ENCODE measurements at regions not wholly inside any gene's neighbourhood (a gene's known extent, or its start where the extent isn't known, plus 50 kb on each side); places are given as distances from the start of the nearest gene placed in this dataset.

DNA sequence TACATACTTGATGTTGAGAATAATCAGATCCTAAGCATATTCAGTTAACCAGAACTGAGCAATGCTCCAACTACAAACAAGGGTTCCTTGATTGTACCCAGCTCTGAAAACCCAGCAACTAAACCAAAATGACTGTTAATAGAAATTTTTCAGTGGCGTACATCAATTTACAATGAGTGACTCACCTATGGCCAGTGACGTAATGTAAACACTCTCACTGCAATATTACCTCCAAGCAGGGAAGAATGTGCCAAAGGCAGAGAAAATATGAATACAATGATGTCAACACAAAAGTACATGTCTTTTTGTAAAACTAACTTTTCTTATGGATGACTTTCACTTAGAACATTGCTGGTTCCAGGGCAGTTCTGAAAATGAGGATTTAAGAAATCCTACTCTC lies 611.3 kb downstream of the EDEM1 start:
- DNase-seq (ENCODE audit: low read depth in 1 of 2, low spot score in 1 of 2) = no peak

DNA sequence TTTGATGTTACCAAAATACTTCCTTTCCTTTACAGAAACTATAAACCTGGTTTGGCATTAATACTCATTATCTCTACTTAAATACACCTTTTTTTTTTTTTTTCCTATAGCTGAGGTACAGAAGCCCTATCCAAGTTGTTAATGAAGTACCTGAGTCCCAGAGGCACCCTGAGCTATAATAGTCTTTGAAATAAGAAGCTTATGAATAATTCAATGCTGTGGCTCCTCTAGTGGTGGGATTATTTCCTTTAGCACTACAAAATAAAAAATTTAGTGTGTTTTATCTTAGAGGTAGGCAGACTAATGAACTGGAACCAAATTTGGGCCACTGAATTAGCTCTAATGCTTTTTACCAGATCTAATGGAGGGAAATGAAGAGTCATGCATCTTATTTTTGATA lies 611.9 kb downstream of the EDEM1 start:
- DNase-seq (ENCODE audit: low read depth in 1 of 2, low spot score in 1 of 2) = no peak

DNA sequence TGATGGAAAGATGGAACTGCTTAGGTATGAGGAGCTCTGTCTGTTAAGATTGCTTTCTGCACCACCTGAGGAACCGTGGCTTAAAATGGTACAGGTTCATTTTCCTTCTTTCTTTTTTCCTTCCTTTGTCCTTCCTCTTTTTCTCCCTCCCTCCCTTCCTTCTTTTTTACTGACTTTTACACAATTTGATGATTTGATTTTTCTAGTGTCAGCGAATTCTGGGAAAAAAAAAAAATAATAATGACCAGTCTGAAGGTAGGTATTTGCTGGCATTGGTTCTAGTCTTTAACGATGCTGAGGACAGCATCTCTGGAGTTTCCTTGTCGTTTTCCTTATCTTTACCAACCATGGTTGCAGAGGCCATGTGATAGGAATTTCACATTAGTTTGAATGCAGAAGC lies 613.5 kb downstream of the EDEM1 start:
- no peak for DNase-seq (ENCODE audit: low read depth in 1 of 2, low spot score in 1 of 2)

DNA sequence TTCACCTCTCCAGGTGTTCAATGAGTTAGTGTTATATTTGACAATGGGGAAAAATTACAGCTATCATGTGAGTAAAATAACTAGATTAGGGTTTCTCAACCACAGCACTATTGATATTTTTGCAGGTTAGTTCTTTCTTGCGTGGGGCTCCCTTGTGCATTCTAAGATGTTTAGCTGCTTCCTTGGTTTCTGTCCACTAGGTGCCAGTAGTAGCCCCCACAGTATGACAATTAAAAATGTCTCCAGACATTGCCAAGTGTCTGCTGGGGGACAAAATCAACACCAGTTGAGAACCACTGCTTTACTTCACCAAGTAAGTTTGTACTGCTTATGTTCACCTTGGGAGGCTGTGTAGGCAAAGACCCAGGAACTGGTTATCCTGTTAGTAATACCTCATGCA lies 618.7 kb downstream of the EDEM1 start:
- no peak for DNase-seq (ENCODE audit: low read depth in 1 of 2, low spot score in 1 of 2)

DNA sequence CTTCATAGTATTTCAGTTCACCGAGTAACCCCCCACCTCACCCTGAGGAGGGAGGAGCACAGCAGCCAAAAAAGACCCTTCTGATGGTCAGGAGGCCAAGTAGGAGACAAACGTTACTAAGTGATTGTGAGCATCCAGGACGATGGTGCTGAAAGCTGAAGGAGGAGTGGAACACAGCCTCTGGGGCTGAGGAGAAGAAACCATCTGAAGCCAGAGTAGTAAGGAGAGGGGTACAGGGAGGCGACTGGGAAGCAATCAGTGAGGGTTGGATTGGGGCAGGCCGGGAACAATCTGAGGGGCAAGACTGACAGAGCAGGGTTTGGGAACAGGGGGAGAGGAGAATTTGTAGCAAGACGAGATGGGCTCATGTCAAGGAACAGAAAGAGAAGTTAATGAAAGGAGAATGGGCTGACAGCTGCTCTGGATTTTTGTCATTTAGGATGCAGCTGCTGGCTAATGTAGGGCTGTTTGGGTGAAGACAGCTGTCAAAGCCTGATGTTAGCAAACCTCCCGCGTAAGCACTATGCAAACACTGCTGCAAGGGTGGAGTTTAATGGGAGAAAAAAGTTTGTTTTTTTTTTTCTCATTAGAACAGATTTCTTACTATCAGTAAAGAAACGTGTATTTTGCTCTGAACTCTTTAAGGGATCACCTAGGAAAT lies 622.2 kb downstream of the EDEM1 start:
- no peak for DNase-seq (ENCODE audit: low read depth in 1 of 2, low spot score in 1 of 2)

DNA sequence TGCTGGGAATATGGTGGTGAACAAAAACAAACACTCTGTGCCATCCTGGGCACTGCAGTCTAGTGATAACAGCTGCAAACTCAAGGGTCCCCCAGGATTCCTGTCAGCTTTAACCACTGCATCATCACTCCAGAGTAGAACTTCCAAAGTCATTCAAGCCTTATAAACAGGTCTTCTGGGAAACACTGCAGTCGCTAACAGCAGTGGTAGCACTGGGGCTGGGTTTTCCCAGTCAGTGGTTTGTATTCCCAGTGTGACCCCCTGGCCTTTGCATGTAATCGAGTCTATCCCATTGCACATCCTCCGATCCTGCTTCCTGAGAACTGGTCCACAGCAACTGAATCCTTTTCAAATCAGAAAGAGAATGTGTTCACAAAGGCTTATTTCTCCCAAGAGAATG lies 623.5 kb downstream of the EDEM1 start:
- no peak for DNase-seq (ENCODE audit: low read depth in 1 of 2, low spot score in 1 of 2)

DNA sequence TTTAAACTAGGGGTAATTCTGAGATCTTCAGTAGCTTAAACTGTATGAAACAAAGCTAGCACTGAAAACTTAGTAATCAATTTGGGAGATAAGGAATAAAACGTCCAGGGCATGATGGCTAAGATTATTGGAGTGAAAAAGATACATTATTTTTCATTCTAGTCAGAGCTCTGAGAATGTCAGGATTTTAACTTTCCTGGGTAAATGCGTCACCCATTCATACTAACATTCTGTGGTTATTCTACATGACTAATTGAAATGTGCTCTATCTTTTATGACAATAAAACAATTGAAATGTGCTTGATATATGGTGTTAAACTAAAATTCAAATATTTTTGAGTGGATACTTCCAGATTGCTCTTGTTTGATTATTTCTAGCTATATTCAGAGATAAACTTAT lies 626.0 kb downstream of the EDEM1 start:
- no peak for DNase-seq (ENCODE audit: low read depth in 1 of 2, low spot score in 1 of 2)

DNA sequence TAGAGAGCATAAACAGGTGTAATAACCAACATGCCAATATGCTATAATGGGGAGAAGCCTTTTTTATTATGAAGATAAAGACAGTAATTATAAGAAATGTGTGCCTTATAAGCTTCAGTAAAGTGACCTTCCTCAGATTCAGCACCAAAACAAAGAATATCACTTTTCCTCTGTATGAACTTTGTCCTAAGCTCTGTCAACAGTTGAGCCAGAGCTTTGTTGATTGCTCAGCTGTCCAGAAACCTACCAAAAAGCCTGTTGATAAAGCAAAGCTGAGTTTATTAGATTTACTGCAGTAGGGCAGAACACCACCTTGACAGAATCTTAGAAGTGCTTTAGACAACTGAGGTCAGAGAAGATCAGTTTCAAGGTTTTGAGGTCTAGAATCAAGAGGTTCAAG lies 635.3 kb downstream of the EDEM1 start:
- no peak for DNase-seq (ENCODE audit: low read depth in 1 of 2, low spot score in 1 of 2)

DNA sequence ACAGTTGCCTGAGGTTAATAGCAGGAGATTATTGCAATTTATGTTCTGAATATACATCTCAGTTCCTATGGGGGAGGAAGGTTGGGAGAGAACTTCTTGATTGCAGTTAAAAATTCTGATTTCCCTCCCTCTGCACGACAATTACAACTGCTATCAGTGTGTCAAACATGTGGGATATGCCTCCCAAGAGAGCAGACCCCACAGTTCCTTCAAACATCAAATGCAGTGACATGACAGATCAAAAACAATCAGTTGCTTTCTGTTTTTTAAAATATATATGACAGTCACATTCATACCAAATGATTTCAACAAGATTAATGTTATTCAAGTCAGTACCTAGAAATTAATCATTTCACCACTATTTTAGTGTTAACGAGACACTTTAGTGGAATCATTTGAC lies 639.0 kb downstream of the EDEM1 start:
- DNase-seq (ENCODE audit: low read depth in 1 of 2, low spot score in 1 of 2) = no peak

DNA sequence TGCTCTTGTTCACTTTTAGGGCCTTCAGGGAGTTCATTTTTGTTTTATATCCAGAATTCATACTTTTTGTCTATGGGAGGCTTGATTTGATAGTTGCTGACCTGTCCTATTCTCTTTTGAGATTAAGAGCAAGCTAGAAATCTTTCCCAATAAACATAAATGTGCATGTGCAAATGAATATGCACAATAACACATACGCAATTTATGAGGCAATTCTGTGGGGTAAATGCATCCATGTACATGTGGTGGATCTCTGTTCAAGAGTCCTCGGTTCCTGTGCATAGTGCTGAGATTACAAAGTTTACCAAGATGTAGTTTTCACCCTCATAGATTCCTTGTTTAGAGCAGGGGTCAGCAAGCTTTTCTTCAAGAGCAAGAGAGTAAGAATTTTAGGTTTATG lies 640.7 kb downstream of the EDEM1 start:
- DNase-seq (ENCODE audit: low read depth in 1 of 2, low spot score in 1 of 2) = no peak

DNA sequence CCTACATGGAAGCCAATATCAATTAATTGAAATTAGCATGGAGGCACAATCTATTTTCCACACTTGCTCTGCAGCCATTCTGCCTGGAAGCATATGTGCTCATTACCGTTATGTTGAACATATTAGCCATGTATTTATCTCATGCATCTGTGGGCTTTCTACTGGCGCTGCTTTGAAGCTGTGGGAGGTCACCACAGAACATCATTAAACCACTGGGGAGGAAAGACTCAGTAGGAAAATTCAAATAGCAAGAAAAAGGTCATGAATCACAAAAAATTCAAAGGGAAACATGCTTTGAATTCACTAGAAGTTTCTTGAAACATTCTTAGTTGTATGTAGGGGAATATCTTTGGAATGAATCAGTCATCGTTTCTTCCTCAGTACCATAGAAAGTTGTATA lies 652.5 kb downstream of the EDEM1 start:
- no peak for DNase-seq (ENCODE audit: low read depth in 1 of 2, low spot score in 1 of 2)

DNA sequence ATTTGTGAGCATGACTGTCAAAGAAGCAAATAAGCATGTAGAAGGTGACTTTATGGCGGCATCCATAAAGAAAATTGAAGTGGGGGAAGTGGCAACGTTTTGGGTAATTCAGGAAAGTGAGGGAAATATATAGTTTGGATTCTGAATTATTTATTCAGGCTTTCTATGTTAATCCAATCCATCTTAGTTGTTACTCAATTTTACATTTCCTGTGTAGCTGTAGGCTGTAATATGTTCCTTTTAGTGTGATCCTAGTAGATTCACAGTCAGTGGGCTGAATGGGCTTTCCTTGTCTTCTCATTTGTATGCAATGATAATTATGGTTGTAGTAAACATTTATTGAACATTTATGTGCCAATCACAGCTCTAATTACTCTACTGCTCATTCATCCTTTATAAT lies 654.1 kb downstream of the EDEM1 start:
- DNase-seq (ENCODE audit: low read depth in 1 of 2, low spot score in 1 of 2) = no peak

DNA sequence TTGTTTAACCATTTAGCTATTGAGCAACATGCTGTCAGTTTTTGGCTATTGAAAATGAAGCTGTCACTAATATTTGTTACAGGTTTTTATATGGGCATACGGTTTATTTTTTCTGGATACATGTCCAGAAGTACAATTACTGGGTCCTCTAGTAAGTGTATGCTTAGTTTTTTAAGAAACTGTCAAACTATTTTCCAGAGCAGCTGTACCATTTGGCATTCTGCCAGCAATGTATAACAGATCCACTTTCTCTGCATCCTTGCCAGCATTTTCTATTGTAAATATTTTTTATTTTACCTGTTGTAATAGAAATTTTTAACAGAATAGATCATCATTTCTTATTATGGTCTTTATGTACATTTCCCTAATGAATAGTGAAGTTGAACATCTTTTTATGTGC lies 658.8 kb downstream of the EDEM1 start:
- DNase-seq (ENCODE audit: low read depth in 1 of 2, low spot score in 1 of 2) = no peak

DNA sequence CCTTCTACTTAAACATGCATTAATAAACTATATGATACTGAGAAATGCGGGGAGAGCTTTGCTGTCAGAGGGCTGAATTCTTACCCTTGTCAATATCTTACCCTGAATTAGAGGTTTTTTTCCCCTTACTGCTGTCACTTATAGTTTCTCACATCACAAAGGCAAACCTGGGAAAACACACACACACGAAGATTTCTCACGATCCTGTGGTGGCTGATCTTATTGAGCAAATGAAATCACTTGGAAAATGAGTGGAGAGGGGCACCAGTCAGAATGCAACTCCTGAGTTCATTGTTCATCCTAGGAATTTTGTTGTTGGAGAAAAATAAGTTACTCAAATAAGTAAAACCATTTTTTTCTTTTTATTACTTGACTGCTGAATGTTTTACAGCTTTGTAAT lies 673.6 kb downstream of the EDEM1 start:
- no peak for DNase-seq (ENCODE audit: low read depth in 1 of 2, low spot score in 1 of 2)

DNA sequence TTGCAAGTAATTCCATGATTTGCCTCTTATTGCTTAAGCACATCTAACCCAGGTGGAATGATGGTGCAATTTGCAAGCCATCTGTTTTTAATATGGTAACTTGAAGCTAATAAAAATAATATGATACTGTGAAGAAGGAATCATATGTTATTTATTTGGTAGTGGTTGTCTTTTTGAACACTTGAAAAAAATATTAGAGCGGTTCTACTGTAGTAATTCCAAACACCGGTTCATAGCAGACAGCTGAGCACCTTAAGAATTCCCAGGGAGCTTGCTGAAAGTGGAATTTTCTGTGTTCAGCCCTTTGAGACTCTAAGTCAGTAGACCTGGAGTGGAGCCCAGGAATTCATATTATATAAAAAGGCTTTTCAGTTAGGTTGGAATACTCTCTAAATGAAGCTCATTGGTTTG lies 687.4 kb downstream of the EDEM1 start:
- no peak for DNase-seq (ENCODE audit: low read depth in 1 of 2, low spot score in 1 of 2)

DNA sequence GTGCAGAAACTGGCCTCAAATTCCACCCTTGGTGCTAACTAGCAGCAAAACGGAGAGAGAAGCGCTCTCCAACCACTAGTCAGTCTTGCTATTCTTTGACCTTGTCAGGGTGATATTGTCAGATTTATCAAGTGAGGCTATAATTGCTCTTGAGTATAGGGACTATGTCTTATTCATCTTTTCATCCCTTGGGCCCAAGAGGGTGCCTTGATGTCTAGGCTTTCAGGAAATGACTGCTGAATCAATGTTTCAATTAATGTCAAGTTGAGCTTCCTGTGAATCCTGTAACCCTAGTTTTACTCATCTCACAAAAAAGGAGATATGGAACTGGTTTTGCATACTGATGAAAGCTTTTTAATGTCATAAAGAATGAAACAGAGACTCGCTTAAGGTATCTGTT lies 701.3 kb downstream of the EDEM1 start:
- DNase-seq (ENCODE audit: low read depth in 1 of 2, low spot score in 1 of 2) = no peak

DNA sequence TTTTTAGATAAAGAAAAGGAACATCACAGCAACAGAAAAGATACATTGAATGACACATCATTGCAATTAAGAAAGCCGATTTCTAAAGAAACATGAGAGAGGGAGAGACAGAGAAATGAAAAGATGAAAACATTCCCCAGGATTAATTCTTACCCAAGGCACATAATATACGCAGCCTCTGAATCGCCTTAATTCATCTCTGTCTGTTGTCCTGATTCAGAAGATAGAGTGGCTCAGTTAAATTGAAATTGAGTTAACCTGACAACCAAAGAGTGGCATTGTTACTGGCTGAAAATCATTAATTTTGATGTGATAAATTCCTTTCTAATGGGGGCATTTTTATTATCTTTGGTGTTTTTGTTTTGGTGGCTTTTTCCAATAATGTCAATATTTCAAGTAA lies 701.9 kb downstream of the EDEM1 start:
- DNase-seq (ENCODE audit: low read depth in 1 of 2, low spot score in 1 of 2) = no peak

DNA sequence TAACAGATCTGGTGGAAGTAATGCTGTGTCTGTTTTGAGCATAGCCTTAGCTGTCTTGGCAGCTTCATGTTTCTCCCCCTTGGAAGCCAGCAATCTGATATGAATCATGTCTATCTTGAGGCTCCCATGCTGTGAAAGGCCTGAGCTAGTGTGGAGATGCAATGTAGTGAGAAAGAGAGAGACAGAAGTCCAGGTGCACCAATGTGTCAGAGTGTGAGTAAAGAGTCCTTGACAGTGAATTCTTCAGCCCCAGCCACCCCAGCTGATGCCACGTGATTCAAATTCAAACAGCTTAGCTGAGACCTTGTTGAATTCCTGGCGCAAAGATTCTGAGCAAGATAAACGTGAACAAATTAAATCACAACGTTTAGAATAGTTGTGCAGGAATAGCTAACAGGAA lies 704.2 kb downstream of the EDEM1 start:
- DNase-seq (ENCODE audit: low read depth in 1 of 2, low spot score in 1 of 2) = no peak

DNA sequence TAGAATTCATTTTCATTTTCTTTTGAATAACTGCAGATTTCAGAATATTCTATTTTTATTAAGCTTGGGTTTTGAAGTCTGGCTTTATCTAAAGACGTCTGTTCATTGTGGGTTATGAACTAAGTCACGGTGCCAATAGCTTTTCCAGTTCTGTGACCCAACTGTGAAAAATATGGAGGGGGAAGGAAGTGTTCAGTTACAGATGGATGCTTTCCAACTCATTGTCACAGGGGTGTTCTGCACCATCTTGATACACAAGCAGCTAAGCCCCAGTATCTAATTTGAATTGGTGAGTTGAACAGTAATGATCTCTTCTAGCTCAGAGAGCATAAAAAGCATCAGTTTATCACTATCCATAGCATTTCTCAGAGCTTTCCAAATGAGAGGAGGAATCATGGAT lies 710.6 kb downstream of the EDEM1 start:
- no peak for DNase-seq (ENCODE audit: low read depth in 1 of 2, low spot score in 1 of 2)

DNA sequence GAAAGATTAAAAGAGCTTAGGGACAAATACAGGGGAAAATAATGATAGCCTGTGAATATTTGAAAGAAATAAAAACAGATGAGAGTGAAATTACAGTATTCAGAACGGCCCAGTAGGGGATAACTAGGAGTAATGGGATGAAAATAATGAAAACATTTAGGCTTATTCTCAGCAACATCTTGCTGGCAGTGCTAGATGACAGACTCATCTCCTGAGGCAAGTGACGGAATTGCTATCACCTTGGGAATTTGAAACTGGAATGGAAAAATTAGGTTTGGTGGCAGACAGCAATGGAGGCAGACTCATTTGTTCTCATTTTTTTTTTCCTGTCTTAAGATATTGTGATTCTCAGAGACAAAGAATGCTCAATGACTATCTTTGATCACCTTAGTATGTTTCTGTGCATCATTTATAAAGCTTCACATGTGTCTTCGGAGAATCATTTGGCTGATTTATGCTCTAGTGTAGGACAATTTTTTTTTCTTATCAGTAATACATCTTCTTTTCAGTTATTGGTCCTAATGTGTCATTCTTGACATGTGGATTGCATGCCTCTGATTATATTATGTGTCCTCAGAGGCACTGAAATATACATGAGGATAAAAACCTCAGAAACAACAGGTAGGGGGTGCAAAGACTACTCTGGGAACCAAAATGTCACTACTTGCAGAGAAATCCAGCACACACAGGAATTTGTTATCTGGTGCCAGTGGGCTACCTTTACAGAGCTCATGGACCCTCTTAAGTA lies 711.7 kb downstream of the EDEM1 start:
- DNase-seq (ENCODE audit: low read depth in 1 of 2, low spot score in 1 of 2) = no peak

DNA sequence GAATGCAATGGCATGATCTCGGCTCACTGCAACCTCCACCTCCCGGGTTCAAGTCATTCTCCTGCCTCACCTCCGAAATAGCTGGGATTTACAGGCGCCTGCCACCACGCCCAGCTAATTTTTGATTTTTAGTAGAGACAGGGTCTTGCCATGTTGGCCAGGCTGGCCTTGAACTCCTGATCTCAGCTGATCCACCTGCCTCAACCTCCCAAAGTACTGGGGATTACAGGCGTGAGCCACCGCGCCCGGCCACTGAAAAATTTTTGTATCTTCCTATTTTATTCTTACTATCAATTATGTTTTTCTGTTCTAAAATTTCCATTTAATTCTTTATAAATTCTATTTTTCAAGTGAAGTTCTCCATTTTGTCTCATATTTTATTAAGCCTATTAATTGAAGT lies 730.4 kb downstream of the EDEM1 start:
- DNase-seq (ENCODE audit: low read depth in 1 of 2, low spot score in 1 of 2) = no peak

DNA sequence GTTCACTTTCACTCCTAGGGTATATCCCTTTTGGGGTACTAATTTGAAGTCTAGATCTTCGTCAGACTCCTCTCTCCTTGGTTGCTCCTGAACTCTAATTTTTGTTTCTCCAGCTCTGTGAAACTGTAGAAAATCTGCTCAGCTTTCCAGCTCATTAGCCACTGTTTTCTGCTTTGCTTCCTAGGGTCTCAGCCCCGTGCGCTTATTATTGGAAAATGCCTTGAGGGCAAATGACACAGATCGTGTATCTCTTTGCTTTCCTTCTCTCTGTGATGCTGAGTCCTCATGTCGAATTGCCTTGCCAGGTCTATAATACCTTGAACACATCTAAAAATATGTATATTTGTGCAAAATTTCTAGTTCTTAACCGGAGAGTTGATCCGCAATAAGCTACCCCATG lies 731.1 kb downstream of the EDEM1 start:
- no peak for DNase-seq (ENCODE audit: low read depth in 1 of 2, low spot score in 1 of 2)

DNA sequence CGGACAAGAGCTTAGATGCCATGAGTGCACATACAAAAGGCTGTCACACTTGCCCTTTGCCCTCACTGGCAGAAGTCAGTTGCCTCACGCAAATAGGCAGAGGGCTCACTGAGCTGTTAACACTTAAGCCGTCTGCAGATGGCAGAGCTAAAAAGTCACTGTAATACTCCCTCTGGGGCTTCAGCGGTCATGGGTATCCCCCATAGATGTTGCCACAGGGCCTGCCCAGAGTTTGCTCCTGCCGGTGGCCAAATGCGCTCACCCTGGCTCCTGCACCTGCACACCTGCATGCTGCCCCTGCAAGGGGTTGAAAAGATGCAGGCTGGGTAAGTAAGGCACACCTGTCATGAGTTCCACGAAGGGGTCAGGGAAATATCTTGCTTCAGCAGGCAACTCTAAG lies 741.5 kb downstream of the EDEM1 start:
- no peak for DNase-seq (ENCODE audit: low read depth in 1 of 2, low spot score in 1 of 2)

All from activated T-helper 1 cell treated with anti-CD3 and anti-CD28 coated beads, Interleukin-2, amount 50 U/mL, for 16 hours (primary cell).